ENCODE measurements at regions not wholly inside any gene's neighbourhood (a gene's known extent, or its start where the extent isn't known, plus 50 kb on each side); places are given as distances from the start of the nearest gene placed in this dataset.

DNA sequence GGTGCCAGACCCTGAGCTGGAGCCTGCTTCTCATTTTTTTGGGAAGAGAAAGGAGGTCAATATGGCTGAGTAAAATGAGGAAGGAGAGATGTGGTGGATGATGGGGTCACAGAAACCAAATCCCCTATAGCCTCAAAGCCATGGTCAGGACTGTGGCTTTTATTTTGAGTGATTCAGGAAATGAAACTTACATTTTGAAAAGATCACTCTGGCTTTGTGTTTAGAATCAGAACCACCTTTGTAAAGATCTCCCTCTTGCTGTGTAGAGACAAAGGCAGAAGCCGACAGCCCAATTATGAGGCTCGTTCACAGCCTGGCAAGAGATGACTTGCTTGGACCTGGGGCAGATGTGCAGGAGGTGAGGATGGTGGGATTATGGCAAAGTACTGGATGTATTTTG, 121.6 kb upstream of the ANKFN1 start:
- DNase-seq (ENCODE audit: low read depth in 2 of 2), result no peak
- TF ChIP-seq, protein P1, sequence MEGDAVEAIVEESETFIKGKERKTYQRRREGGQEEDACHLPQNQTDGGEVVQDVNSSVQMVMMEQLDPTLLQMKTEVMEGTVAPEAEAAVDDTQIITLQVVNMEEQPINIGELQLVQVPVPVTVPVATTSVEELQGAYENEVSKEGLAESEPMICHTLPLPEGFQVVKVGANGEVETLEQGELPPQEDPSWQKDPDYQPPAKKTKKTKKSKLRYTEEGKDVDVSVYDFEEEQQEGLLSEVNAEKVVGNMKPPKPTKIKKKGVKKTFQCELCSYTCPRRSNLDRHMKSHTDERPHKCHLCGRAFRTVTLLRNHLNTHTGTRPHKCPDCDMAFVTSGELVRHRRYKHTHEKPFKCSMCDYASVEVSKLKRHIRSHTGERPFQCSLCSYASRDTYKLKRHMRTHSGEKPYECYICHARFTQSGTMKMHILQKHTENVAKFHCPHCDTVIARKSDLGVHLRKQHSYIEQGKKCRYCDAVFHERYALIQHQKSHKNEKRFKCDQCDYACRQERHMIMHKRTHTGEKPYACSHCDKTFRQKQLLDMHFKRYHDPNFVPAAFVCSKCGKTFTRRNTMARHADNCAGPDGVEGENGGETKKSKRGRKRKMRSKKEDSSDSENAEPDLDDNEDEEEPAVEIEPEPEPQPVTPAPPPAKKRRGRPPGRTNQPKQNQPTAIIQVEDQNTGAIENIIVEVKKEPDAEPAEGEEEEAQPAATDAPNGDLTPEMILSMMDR (IDR thresholded peaks at IDR 0.05; ENCODE audit: low read depth, low read length), result no peak
- H3K4me3 ChIP-seq (replicated peaks in 1 of 2; ENCODE audit: low read depth in 2 of 2, low read length in 2 of 2), result no peak overlapping the region

DNA sequence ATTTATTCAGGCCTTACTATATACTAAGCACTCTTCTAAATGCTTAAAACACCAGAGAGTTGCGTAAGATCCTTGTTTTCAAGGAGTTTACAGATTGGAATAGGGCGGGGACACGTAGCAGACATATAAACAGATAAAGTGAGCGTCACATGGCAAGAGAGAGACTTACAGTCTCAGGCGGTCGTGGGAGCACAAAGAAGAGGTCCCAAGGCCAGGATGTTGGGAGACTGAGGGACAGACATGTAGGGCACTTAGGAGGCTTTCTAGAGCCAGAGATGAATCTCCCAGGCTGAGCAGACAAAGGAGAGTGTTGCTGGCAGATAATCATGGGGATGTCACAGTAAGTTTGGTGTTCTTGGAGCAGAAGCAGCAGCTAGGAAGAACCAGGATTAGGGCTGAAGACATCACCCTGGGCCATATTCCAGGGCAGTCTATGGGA, 119.1 kb upstream of the ANKFN1 start:
- no peak for DNase-seq (ENCODE audit: low read depth in 2 of 2)
- no peak overlapping the region for H3K4me3 ChIP-seq (replicated peaks in 1 of 2; ENCODE audit: low read depth in 2 of 2, low read length in 2 of 2)
- TF ChIP-seq, protein P1 (IDR thresholded peaks at IDR 0.05; ENCODE audit: low read depth, low read length), result no peak

DNA sequence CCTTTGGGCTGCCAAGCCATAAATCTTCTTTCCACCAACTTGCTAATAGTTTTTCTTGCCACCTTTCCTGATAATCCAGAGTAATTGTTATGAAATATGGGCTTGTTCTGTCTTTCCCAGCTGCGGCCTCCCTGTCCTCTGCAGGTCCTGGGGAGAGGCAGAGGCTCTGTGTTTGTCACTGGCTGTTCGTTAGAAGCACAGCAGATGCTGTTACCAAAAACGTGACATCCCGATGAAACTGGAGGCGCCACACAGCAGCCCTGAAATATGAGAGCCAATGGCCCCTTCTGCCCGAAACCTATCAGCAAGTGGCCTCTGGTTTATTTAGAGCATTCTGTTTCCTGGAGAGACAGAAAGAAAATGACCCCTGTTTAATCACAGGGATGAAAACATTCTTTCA, 115.1 kb upstream of the ANKFN1 start:
- no peak overlapping the region for H3K4me3 ChIP-seq (replicated peaks in 1 of 2; ENCODE audit: low read depth in 2 of 2, low read length in 2 of 2)
- no peak for DNase-seq (ENCODE audit: low read depth in 2 of 2)
- TF ChIP-seq, protein P1 (IDR thresholded peaks at IDR 0.05; ENCODE audit: low read depth, low read length), result no peak

DNA sequence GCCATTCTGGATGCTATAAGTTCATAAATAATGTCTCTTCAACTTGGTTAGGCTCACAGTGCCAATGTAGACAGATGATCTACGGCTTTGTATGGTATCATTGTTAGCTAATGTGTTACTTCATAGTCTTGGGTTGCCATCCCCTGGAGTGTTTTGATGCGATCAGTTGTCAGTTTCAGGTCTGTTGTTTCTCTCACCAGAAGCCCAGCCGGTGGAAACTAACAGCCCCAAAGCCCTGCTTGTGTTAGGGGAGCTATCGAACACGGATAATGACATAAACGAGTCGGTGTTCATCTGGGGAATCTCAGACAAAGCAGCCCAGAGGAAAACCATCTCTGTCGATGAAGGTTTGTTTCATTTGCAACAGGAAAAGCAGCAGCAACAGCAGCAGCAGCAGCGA, 107.4 kb upstream of the ANKFN1 start:
- no peak for DNase-seq (ENCODE audit: low read depth in 2 of 2)
- TF ChIP-seq, protein P1 (IDR thresholded peaks at IDR 0.05; ENCODE audit: low read depth, low read length), result no peak
- H3K4me3 ChIP-seq (replicated peaks in 1 of 2; ENCODE audit: low read depth in 2 of 2, low read length in 2 of 2), result no peak overlapping the region

DNA sequence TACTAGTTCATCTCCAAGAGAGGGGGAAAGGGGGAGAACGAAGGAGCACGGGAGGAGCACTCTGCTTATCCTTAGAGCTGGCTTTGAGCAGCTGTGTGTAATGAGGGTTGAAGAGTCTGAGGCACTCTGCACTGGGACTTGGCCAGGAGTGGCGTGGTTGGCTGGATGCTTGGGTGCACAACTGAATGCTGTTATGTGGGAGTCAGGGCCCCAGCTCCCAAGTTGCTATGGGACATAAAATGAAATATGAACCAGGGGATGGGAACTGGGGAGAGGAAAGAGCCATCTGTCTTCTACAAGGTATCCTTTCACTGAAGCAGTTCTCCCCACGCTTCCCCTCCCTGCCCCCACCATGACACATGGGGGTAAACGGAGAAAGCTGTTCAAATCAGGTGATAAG, 105.9 kb upstream of the ANKFN1 start:
- TF ChIP-seq, protein P1 (IDR thresholded peaks at IDR 0.05; ENCODE audit: low read depth, low read length), result no peak
- H3K4me3 ChIP-seq (replicated peaks in 1 of 2; ENCODE audit: low read depth in 2 of 2, low read length in 2 of 2), result no peak overlapping the region
- no peak for DNase-seq (ENCODE audit: low read depth in 2 of 2)

DNA sequence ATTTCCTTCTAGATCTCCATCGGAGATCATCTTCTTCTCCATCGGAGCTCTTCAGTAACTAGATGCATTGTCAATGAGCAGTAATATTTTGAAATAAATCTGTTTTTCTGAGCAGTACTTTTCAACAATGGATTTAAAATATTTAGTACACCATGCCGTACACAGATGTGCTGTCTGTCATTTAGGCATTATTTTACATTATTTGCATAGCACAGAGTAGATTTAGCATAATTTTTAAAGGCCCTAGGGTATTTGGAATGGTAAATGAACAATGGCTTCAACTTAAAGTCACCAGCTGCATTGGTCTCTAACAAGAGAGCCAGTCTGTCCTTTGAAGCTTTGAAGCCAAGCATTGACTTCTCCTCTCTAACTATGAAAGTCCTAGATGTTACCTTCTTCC, 95.4 kb upstream of the ANKFN1 start:
- H3K4me3 ChIP-seq (replicated peaks in 1 of 2; ENCODE audit: low read depth in 2 of 2, low read length in 2 of 2), result no peak overlapping the region
- no peak for DNase-seq (ENCODE audit: low read depth in 2 of 2)
- TF ChIP-seq, protein P1 (IDR thresholded peaks at IDR 0.05; ENCODE audit: low read depth, low read length), result no peak

DNA sequence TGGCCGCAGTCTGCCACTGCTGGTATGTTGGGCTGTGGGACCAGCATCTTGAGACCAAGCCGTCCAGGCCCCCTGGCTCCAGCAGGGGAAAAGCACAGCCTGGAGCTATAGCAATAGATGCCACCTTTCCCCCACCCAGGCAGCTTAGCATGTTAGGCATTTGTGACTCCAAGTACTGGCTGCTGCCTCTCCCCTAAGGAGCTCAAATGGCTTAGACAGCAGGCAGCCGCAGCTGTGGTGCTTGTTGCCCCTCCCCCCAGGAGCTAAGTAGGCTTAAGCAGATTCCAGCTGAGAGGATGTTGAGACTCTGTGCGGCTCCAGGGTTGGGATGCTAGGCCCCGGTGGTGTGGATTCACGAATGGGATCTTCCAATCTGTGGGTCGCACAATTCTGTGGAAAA, 88.8 kb upstream of the ANKFN1 start:
- TF ChIP-seq, protein P1 (IDR thresholded peaks at IDR 0.05; ENCODE audit: low read depth, low read length), result no peak
- no peak overlapping the region for H3K4me3 ChIP-seq (replicated peaks in 1 of 2; ENCODE audit: low read depth in 2 of 2, low read length in 2 of 2)

More for the DNA sequence above, 88.8 kb upstream of the ANKFN1 start:
- no peak for DNase-seq (ENCODE audit: low read depth in 2 of 2)

Data from cardiac fibroblast (primary cell).